ENCODE measurements at regions not wholly inside any gene's neighbourhood (a gene's known extent, or its start where the extent isn't known, plus 50 kb on each side); places are given as distances from the start of the nearest gene placed in this dataset.

GRCh38 chr4:126874533-126874932 lies 758.2 kb upstream of the INTU start:
- no peak for TF ChIP-seq POLR2AphosphoS5 (IDR thresholded peaks at IDR 0.05)
- TF ChIP-seq CTCF (IDR thresholded peaks at IDR 0.05), result no peak
- no peak for TF ChIP-seq POLR2A (IDR thresholded peaks at IDR 0.05)
- no peak for TF ChIP-seq EP300 (IDR thresholded peaks at IDR 0.05)
- Histone ChIP-seq H3K27ac (no peak overlapping the region), H3K9me3 (peaks cover 0 to 7% (median 3%) of the 10 kb centered on the region in 4 donors), H3K27me3 (no peaks in the 10 kb centered on the region), H3K4me3 (no peak overlapping the region), H3K4me1 (no peaks in the 10 kb centered on the region), H3K36me3 (no peaks in the 10 kb centered on the region)
- DNase-seq, result peak in 1 of 2 donors; percentile 73
- WGBS, 2 donors, result 81 to 89% methylated on average over 6 to 19 of the region's 19 CpGs
- ATAC-seq (ENCODE audit: low FRiP score in 2 of 2), result no peak

- TF ChIP-seq CTCF (IDR thresholded peaks at IDR 0.05), result no peak
- no peak for TF ChIP-seq POLR2AphosphoS5 (IDR thresholded peaks at IDR 0.05)
- no peak for TF ChIP-seq POLR2A (IDR thresholded peaks at IDR 0.05)
- TF ChIP-seq EP300 (IDR thresholded peaks at IDR 0.05), result no peak
- H3K4me3 ChIP-seq, result no peak overlapping the region
- no peak overlapping the region for H3K27ac ChIP-seq
- no peaks in the 10 kb centered on the region for H3K9me3 ChIP-seq
- no peaks in the 10 kb centered on the region for H3K36me3 ChIP-seq
- no peaks in the 10 kb centered on the region for H3K27me3 ChIP-seq
- ATAC-seq (ENCODE audit: low FRiP score in 2 of 2), result no peak
- no peak for DNase-seq
- no peaks in the 10 kb centered on the region for H3K4me1 ChIP-seq
Observed at GRCh38 chr4:126888968-126889367, 743.8 kb upstream of the INTU start.

GRCh38 chr4:126890383-126890782 lies 742.4 kb upstream of the INTU start:
- no peaks in the 10 kb centered on the region for H3K27me3 ChIP-seq
- H3K27ac ChIP-seq, result no peak overlapping the region
- H3K4me1 ChIP-seq, result no peaks in the 10 kb centered on the region
- H3K36me3 ChIP-seq, result no peaks in the 10 kb centered on the region
- no peak overlapping the region for H3K4me3 ChIP-seq
- no peak for TF ChIP-seq POLR2A (IDR thresholded peaks at IDR 0.05)
- H3K9me3 ChIP-seq, result no peaks in the 10 kb centered on the region
- ATAC-seq (ENCODE audit: low FRiP score in 2 of 2) (no peak), DNase-seq (no peak)

- no peak for TF ChIP-seq POLR2A (IDR thresholded peaks at IDR 0.05)
- no peak for TF ChIP-seq POLR2AphosphoS5 (IDR thresholded peaks at IDR 0.05)
- no peak for TF ChIP-seq CTCF (IDR thresholded peaks at IDR 0.05)
- TF ChIP-seq EP300 (IDR thresholded peaks at IDR 0.05), result no peak
- Histone ChIP-seq H3K4me1 (no peaks in the 10 kb centered on the region), H3K27me3 (no peaks in the 10 kb centered on the region), H3K36me3 (no peaks in the 10 kb centered on the region), H3K27ac (no peak overlapping the region), H3K4me3 (no peak overlapping the region), H3K9me3 (no peaks in the 10 kb centered on the region)
- WGBS, 2 donors, result 55 to 65% methylated on average over 3 of the region's 3 CpGs
- DNase-seq, result no peak
- ATAC-seq (ENCODE audit: low FRiP score in 2 of 2), result no peak
Observed at GRCh38 chr4:126890994-126891393, 741.8 kb upstream of the INTU start.

GRCh38 chr4:126894963-126895362 lies 737.8 kb upstream of the INTU start:
- H3K27me3 ChIP-seq, result no peaks in the 10 kb centered on the region

More at GRCh38 chr4:126894963-126895362, 737.8 kb upstream of the INTU start:
- Histone ChIP-seq H3K4me1 (no peaks in the 10 kb centered on the region), H3K27ac (no peak overlapping the region), H3K4me3 (no peak overlapping the region), H3K36me3 (no peaks in the 10 kb centered on the region), H3K9me3 (peaks cover 0 to 9% (median 8%) of the 10 kb centered on the region in 4 donors)
- ATAC-seq (ENCODE audit: low FRiP score in 2 of 2), result no peak
- no peak for DNase-seq
- WGBS, 2 donors, result 82 to 86% methylated on average over 1 of the region's 1 CpG
- TF ChIP-seq CTCF (IDR thresholded peaks at IDR 0.05) (no peak), POLR2A (IDR thresholded peaks at IDR 0.05) (no peak), POLR2AphosphoS5 (IDR thresholded peaks at IDR 0.05) (no peak), EP300 (IDR thresholded peaks at IDR 0.05) (no peak)
